OCI-LY7 (cell line): ENCODE measurements at regions not wholly inside any gene's neighbourhood (a gene's known extent, or its start where the extent isn't known, plus 50 kb on each side); places are given as distances from the start of the nearest gene placed in this dataset.

Source experiments
- BruUV-seq: library from RNA; stranded (reverse); fragments of 400-500 nt; replicated peaks from 2 replicates; lab custom pipeline; 2021; lab: Mats Ljungman, UMichigan
- CTCF ChIA-PET: fragments of 300-600 bp; sonication (Branson Sonifier 250); formaldehyde crosslinking; loops from one replicate; lab custom pipeline; 2022; ENCODE audit warnings: antibody characterized with exemption; ENCODE audit not compliant: unreplicated experiment; lab: Charles Lee
- POLR2A ChIA-PET: fragments of 300-600 bp; sonication (Branson Sonifier 250); formaldehyde crosslinking; loops from one replicate; lab custom pipeline; 2022; ENCODE audit warnings: antibody characterized with exemption; lab: Charles Lee
- DNase-seq: peaks from one replicate; pipeline ENCODE4 v3.0.0-alpha.2; 2015; ENCODE audit warnings: low spot score
- H2AFZ ChIP-seq: fragments of 200-600 bp; sonication (generic), shearing (Covaris generic); 2 replicates; pipeline ENCODE4 v1.6.1; 2014; ENCODE audit warnings: mild to moderate bottlenecking, antibody characterized with exemption, low read length, moderate library complexity
- H3K27ac ChIP-seq: fragments of 200-600 bp; sonication (generic); 2 replicates; pipeline ENCODE4 v1.5.1; 2014; ENCODE audit warnings: mixed run types, low read depth, mild to moderate bottlenecking, moderate library complexity, low read length, inconsistent platforms; ENCODE audit not compliant: poor library complexity, severe bottlenecking
- H3K36me3 ChIP-seq: fragments of 200-600 bp; sonication (generic); 2 replicates; pipeline ENCODE4 v1.6.1; 2014; ENCODE audit warnings: mild to moderate bottlenecking, antibody characterized with exemption, low read length, moderate library complexity, mixed read lengths; ENCODE audit not compliant: insufficient read depth
- H3K4me1 ChIP-seq: fragments of 200-600 bp; sonication (generic); 2 replicates; pipeline ENCODE4 v1.5.1; 2014; ENCODE audit warnings: mild to moderate bottlenecking, low read length; ENCODE audit not compliant: insufficient read depth, poor library complexity, severe bottlenecking
- H3K4me2 ChIP-seq: fragments of 200-600 bp; sonication (generic); 2 replicates; pipeline ENCODE4 v1.6.1; 2014; ENCODE audit warnings: mild to moderate bottlenecking, low read length
- H3K4me3 ChIP-seq: fragments of 200-600 bp; sonication (generic); 2 replicates; pipeline ENCODE4 v1.5.1; 2014; ENCODE audit warnings: mild to moderate bottlenecking, low read depth, low read length; ENCODE audit not compliant: poor library complexity, severe bottlenecking
- H3K79me2 ChIP-seq: fragments of 200-600 bp; sonication (generic); 2 replicates; pipeline ENCODE4 v1.6.1; 2016; ENCODE audit warnings: low read depth, mild to moderate bottlenecking, low read length, moderate library complexity, mixed read lengths; ENCODE audit not compliant: insufficient read depth
- H3K9me2 ChIP-seq: fragments of 200-600 bp; sonication (generic); 2 replicates; pipeline ENCODE4 v1.6.1; 2016; ENCODE audit warnings: mild to moderate bottlenecking, low read length, mixed read lengths; ENCODE audit not compliant: insufficient read depth
- H3K9me3 ChIP-seq: fragments of 200-600 bp; sonication (generic); 2 replicates; pipeline ENCODE4 v1.6.1; 2014; ENCODE audit warnings: mild to moderate bottlenecking, mixed run types, low read length, mixed read lengths
- H4K20me1 ChIP-seq: fragments of 200-600 bp; sonication (generic); 2 replicates; pipeline ENCODE4 v1.6.1; 2014; ENCODE audit warnings: mild to moderate bottlenecking, antibody characterized with exemption, low read length, moderate library complexity, mixed read lengths; ENCODE audit not compliant: insufficient read depth
- EZH2phosphoT487 ChIP-seq: fragments of 200-600 bp; sonication (generic); IDR thresholded peaks from 2 replicates; pipeline ENCODE4 v1.6.1; 2018; ENCODE audit warnings: low read depth, borderline replicate concordance, mild to moderate bottlenecking, mixed run types, antibody characterized with exemption, low read length, moderate library complexity, mixed read lengths
- intact Hi-C: fragments of 100-400 bp; cut with micrococcal nuclease; formaldehyde crosslinking; loops from one replicate; pipeline ENCODE4 v1.10.0; 2022; ENCODE audit not compliant: unreplicated experiment
- TF ChIP-seq, protein P1 (sequence below): fragments of 200-600 bp; sonication (generic); conservative IDR thresholded peaks from 2 replicates; pipeline ENCODE4 v1.5.1; 2014; ENCODE audit warnings: mild to moderate bottlenecking, antibody characterized with exemption, low read length, moderate library complexity, mixed read lengths

DNA sequence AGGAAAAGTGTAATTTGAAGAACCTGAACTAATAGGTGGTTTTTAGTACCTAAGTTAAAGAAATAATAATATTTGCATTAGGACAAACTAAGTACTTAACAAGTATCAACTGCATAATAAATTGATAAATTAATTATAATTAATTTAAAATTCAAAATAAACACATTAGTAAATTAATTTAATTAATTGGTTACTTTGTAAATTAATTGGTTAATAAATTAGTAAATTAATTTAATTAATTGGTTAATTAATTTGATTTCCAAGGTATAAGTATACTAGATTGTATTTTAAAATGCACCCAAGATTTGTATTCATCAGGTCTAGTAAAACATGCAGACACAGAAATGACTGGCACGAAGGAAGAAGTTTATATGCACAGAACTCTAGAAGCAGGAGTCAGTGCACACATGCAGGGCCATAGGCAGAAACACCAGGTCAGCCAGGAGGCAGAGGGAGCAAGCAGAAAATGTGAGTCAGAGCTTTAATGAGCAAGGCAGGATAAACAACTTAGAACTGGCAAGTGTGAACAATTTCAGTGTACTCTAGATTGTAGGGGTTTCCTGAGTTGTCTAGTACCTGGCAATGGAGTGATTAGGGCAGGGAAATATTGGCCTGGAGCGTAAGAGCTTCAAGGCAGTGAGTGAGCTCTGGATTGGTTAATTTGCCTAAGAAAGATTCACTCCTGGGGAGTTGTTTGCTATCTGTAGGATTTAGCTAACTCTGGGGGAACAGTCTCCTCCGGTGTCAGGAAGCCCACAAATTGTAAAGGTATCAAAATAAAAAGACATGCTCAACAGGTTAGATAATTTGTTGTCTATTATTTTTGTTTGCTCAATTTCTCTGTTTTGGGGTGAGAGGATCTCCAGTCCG is 665.7 kb downstream of the MRPL39 start:
- DNase-seq = no peak
- Histone ChIP-seq H4K20me1 (no peaks in the 10 kb centered on the region), H3K9me3 (no peaks in the 10 kb centered on the region), H3K27ac (no peak overlapping the region), H2AFZ (no peak overlapping the region), H3K79me2 (no peaks in the 10 kb centered on the region), H3K36me3 (no peaks in the 10 kb centered on the region), H3K9me2 (no peaks in the 10 kb centered on the region), H3K4me1 (no peaks in the 10 kb centered on the region), H3K4me3 (no peak overlapping the region), H3K4me2 (no peak overlapping the region)
- no TSS peak for BruUV-seq
- intact Hi-C loops = no loop called here
- ChIA-PET CTCF (no interaction called here), POLR2A (no interaction called here)
- no peak for TF ChIP-seq EZH2phosphoT487
- TF ChIP-seq, protein P1, sequence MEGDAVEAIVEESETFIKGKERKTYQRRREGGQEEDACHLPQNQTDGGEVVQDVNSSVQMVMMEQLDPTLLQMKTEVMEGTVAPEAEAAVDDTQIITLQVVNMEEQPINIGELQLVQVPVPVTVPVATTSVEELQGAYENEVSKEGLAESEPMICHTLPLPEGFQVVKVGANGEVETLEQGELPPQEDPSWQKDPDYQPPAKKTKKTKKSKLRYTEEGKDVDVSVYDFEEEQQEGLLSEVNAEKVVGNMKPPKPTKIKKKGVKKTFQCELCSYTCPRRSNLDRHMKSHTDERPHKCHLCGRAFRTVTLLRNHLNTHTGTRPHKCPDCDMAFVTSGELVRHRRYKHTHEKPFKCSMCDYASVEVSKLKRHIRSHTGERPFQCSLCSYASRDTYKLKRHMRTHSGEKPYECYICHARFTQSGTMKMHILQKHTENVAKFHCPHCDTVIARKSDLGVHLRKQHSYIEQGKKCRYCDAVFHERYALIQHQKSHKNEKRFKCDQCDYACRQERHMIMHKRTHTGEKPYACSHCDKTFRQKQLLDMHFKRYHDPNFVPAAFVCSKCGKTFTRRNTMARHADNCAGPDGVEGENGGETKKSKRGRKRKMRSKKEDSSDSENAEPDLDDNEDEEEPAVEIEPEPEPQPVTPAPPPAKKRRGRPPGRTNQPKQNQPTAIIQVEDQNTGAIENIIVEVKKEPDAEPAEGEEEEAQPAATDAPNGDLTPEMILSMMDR = no peak

DNA sequence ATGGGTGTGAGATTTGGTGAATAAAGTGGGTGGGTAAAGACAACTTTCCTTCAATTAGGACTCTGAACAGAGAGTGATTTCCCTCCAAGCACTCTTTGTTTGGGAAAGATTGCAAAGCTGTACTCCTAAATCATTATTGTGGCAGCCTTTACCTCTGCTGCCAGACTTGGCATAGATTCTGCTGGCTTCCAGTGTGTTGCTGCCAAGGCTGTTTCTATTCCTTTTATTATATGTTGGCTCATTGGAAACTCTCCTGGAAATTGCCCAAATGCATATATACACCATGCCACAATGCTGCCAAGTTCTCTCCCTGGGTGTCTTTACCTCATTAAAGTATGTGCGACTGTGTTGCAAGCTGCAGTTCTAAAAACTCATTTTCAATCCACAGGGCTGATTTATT is 668.0 kb downstream of the MRPL39 start:
- Histone ChIP-seq H3K27ac (no peak overlapping the region), H3K4me1 (no peaks in the 10 kb centered on the region), H2AFZ (no peak overlapping the region), H4K20me1 (no peaks in the 10 kb centered on the region), H3K4me2 (no peak overlapping the region), H3K36me3 (no peaks in the 10 kb centered on the region), H3K79me2 (no peaks in the 10 kb centered on the region), H3K9me2 (no peaks in the 10 kb centered on the region), H3K4me3 (no peak overlapping the region), H3K9me3 (no peaks in the 10 kb centered on the region; the same call in 1 of the 2 replicates)
- ChIA-PET CTCF (no interaction called here), POLR2A (no interaction called here)
- intact Hi-C loops = no loop called here
- BruUV-seq = no TSS peak
- DNase-seq = no peak
- TF ChIP-seq, protein P1 = no peak
- no peak for TF ChIP-seq EZH2phosphoT487

DNA sequence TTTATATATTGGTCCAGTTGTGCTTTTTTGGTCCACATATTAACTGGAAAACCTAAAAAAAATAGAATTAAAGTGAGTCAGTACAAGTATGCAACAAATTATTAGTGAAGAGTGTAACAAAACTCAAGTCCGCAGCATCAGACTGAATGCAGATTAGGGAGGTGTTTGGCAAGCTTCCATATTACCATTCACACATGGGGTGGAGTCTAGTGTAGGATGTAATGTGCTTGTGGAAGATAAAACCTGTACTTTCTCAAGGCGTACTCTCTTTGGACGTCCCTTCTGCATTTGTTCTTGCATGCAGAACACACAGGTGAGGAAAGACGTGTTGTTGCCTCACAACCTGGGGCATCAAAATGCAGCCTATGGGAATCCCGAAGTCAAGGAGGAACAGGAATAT is 668.7 kb downstream of the MRPL39 start:
- no TSS peak for BruUV-seq
- POLR2A ChIA-PET = no interaction called here

More for the DNA sequence above, 668.7 kb downstream of the MRPL39 start:
- no peak overlapping the region for H3K4me3 ChIP-seq
- no peak overlapping the region for H3K4me2 ChIP-seq
- CTCF ChIA-PET = no interaction called here
- intact Hi-C loops = no loop called here
- no peak for DNase-seq
- H3K9me2 ChIP-seq = no peaks in the 10 kb centered on the region
- H3K79me2 ChIP-seq = no peaks in the 10 kb centered on the region
- no peaks in the 10 kb centered on the region for H3K36me3 ChIP-seq
- no peak overlapping the region for H3K27ac ChIP-seq
- no peaks in the 10 kb centered on the region for H3K4me1 ChIP-seq
- H3K9me3 ChIP-seq = no peaks in the 10 kb centered on the region; the same call in 1 of the 2 replicates
- H2AFZ ChIP-seq = no peak overlapping the region
- no peak for TF ChIP-seq EZH2phosphoT487
- TF ChIP-seq, protein P1 = no peak
- no peaks in the 10 kb centered on the region for H4K20me1 ChIP-seq
